HEK293 (cell line): ENCODE measurements at regions not wholly inside any gene's neighbourhood (a gene's known extent, or its start where the extent isn't known, plus 50 kb on each side); places are given as distances from the start of the nearest gene placed in this dataset.

Experiments used
- ZBTB7A ChIP-seq: fragments of 450-650 bp; formaldehyde crosslinking; IDR thresholded peaks from 2 replicates; pipeline ENCODE4 v1.5.1; 2016; ENCODE audit warnings: low read depth, missing biosample characterization, missing genetic modification characterization
- ZFP3 ChIP-seq: fragments of 450-650 bp; formaldehyde crosslinking; IDR thresholded peaks from 2 replicates; pipeline ENCODE4 v1.5.1; 2016; ENCODE audit warnings: low read depth, missing biosample characterization, missing genetic modification characterization
- ZNF302 ChIP-seq: fragments of 450-650 bp; formaldehyde crosslinking; IDR thresholded peaks from 2 replicates; pipeline ENCODE4 v1.5.1; 2016; ENCODE audit warnings: missing biosample characterization, missing genetic modification characterization, low read depth
- TF ChIP-seq, protein P1 (sequence below): fragments of 450-650 bp; formaldehyde crosslinking; IDR thresholded peaks from 2 replicates; pipeline ENCODE4 v1.5.1; 2016; ENCODE audit warnings: missing biosample characterization, missing genetic modification characterization

- TF ChIP-seq ZFP3 (tag by site-specific recombination) (no peak), ZNF302 (tag by site-specific recombination) (no peak), ZBTB7A (tag by site-specific recombination) (no peak)
- TF ChIP-seq, protein P1, sequence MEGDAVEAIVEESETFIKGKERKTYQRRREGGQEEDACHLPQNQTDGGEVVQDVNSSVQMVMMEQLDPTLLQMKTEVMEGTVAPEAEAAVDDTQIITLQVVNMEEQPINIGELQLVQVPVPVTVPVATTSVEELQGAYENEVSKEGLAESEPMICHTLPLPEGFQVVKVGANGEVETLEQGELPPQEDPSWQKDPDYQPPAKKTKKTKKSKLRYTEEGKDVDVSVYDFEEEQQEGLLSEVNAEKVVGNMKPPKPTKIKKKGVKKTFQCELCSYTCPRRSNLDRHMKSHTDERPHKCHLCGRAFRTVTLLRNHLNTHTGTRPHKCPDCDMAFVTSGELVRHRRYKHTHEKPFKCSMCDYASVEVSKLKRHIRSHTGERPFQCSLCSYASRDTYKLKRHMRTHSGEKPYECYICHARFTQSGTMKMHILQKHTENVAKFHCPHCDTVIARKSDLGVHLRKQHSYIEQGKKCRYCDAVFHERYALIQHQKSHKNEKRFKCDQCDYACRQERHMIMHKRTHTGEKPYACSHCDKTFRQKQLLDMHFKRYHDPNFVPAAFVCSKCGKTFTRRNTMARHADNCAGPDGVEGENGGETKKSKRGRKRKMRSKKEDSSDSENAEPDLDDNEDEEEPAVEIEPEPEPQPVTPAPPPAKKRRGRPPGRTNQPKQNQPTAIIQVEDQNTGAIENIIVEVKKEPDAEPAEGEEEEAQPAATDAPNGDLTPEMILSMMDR (tag by site-specific recombination), result no peak
Measured at GRCh38 chr5:125142458-125142857, 396.0 kb upstream of the ZNF608 start.
